ENCODE measurements at regions not wholly inside any gene's neighbourhood (a gene's known extent, or its start where the extent isn't known, plus 50 kb on each side); places are given as distances from the start of the nearest gene placed in this dataset.
A peak's percentile ranks its signal among the peaks of the same experiment; 100 is the strongest.

- no peak for ATAC-seq
- TF ChIP-seq OSR1 (CRISPR knock-in tag; IDR thresholded peaks at IDR 0.05) (no peak), POU6F1 (CRISPR knock-in tag; IDR thresholded peaks at IDR 0.05; ENCODE audit: borderline replicate concordance, low read depth) (no peak)
Observed at GRCh38 chrX:15056044-15056443, 182.8 kb downstream of the MOSPD2 start.

GRCh38 chrX:15055146-15055930, 182.1 kb downstream of the MOSPD2 start:
- ATAC-seq: 0 out of 3 replicates have a peak, but pooled peaks have one; percentile 24

GRCh38 chrX:15050395-15050794, 177.2 kb downstream of the MOSPD2 start:
- no peak for ATAC-seq
- no peak for TF ChIP-seq ZFP30 (CRISPR knock-in tag; IDR thresholded peaks at IDR 0.05)
- TF ChIP-seq ARNTL (CRISPR knock-in tag; IDR thresholded peaks at IDR 0.05; ENCODE audit: borderline replicate concordance, low read depth): no peak
- no peak for TF ChIP-seq GLIS3 (CRISPR knock-in tag; IDR thresholded peaks at IDR 0.05)
- TF ChIP-seq BACH2 (CRISPR knock-in tag; IDR thresholded peaks at IDR 0.05; ENCODE audit: borderline replicate concordance): no peak
- TF ChIP-seq CREB5 (CRISPR knock-in tag; IDR thresholded peaks at IDR 0.05; ENCODE audit: low read depth): no peak
- no peak for TF ChIP-seq TCF4 (CRISPR knock-in tag; IDR thresholded peaks at IDR 0.05; ENCODE audit: borderline replicate concordance)
- no peak for TF ChIP-seq ZNF8 (CRISPR knock-in tag; IDR thresholded peaks at IDR 0.05)
- no peak for TF ChIP-seq PATZ1 (CRISPR knock-in tag; IDR thresholded peaks at IDR 0.05; ENCODE audit: borderline replicate concordance)

More at GRCh38 chrX:15055146-15055930, 182.1 kb downstream of the MOSPD2 start:
- no peak for TF ChIP-seq TOX (CRISPR knock-in tag; IDR thresholded peaks at IDR 0.05; ENCODE audit: borderline replicate concordance)
- TF ChIP-seq ESRRG (CRISPR knock-in tag; IDR thresholded peaks at IDR 0.05): no peak
- TF ChIP-seq TCF4 (CRISPR knock-in tag; IDR thresholded peaks at IDR 0.05; ENCODE audit: borderline replicate concordance): no peak
- TF ChIP-seq BACH2 (CRISPR knock-in tag; IDR thresholded peaks at IDR 0.05; ENCODE audit: borderline replicate concordance): no peak
- TF ChIP-seq ZFP30 (CRISPR knock-in tag; IDR thresholded peaks at IDR 0.05): no peak
- no peak for TF ChIP-seq PATZ1 (CRISPR knock-in tag; IDR thresholded peaks at IDR 0.05; ENCODE audit: borderline replicate concordance)
- TF ChIP-seq ZFP3 (CRISPR knock-in tag; IDR thresholded peaks at IDR 0.05): no peak
- TF ChIP-seq GLIS3 (CRISPR knock-in tag; IDR thresholded peaks at IDR 0.05): no peak
- no peak for TF ChIP-seq CSRNP3 (CRISPR knock-in tag; IDR thresholded peaks at IDR 0.05)
- TF ChIP-seq ARNTL (CRISPR knock-in tag; IDR thresholded peaks at IDR 0.05; ENCODE audit: borderline replicate concordance, low read depth): no peak
- TF ChIP-seq OSR1 (CRISPR knock-in tag; IDR thresholded peaks at IDR 0.05): no peak
- no peak for TF ChIP-seq RARB (CRISPR knock-in tag; IDR thresholded peaks at IDR 0.05)
- TF ChIP-seq ZNF8 (CRISPR knock-in tag; IDR thresholded peaks at IDR 0.05): no peak
- no peak for TF ChIP-seq ZC3H10 (CRISPR knock-in tag; IDR thresholded peaks at IDR 0.05)

GRCh38 chrX:15043538-15043937, 170.3 kb downstream of the MOSPD2 start:
- ATAC-seq: no peak

More at GRCh38 chrX:15043538-15043937, 170.3 kb downstream of the MOSPD2 start:
- no peak for TF ChIP-seq ZFP3 (CRISPR knock-in tag; IDR thresholded peaks at IDR 0.05)
- no peak for TF ChIP-seq POU6F1 (CRISPR knock-in tag; IDR thresholded peaks at IDR 0.05; ENCODE audit: borderline replicate concordance, low read depth)
- TF ChIP-seq RARB (CRISPR knock-in tag; IDR thresholded peaks at IDR 0.05): no peak
- no peak for TF ChIP-seq TSHZ2 (CRISPR knock-in tag; IDR thresholded peaks at IDR 0.05)
- TF ChIP-seq ARNTL (CRISPR knock-in tag; IDR thresholded peaks at IDR 0.05; ENCODE audit: borderline replicate concordance, low read depth): no peak
- TF ChIP-seq PPARA (CRISPR knock-in tag; IDR thresholded peaks at IDR 0.05; ENCODE audit: borderline replicate concordance): no peak

Data from SK-N-SH treated with all-trans-retinoic acid at 6 μM for 48 hours (cell line).